ENCODE measurements at regions not wholly inside any gene's neighbourhood (a gene's known extent, or its start where the extent isn't known, plus 50 kb on each side); places are given as distances from the start of the nearest gene placed in this dataset.
A peak's percentile ranks its signal among the peaks of the same experiment; 100 is the strongest.

- Histone ChIP-seq H3K4me3 (ENCODE audit: low read depth in 2 of 2, low read length in 2 of 2) (no peak overlapping the region), H3K4me1 (ENCODE audit: control insufficient read depth, insufficient read depth, low read length) (no peaks in the 10 kb centered on the region), H3K27me3 (ENCODE audit: control insufficient read depth, insufficient read depth, low read length) (no peaks in the 10 kb centered on the region), H3K9me3 (ENCODE audit: control insufficient read depth, insufficient read depth, low read depth, low read length) (no peaks in the 10 kb centered on the region), H3K27ac (ENCODE audit: low read length) (no peak overlapping the region), H3K36me3 (ENCODE audit: control insufficient read depth, insufficient read depth, low read length) (no peaks in the 10 kb centered on the region)
- no TSS peak for BruUV-seq (replicated peaks)
- TF ChIP-seq SIN3A (IDR thresholded peaks at IDR 0.05; ENCODE audit: borderline replicate concordance, insufficient read depth, low read depth, low read length) (no peak), CTCF (IDR thresholded peaks at IDR 0.05) (no peak), TCF7L2 (IDR thresholded peaks at IDR 0.05; ENCODE audit: low read depth, low read length) (no peak), REST (IDR thresholded peaks at IDR 0.05; ENCODE audit: insufficient read depth in 1 of 2, low read depth in 2 of 2, low read length in 1 of 2) (no peak), POLR2AphosphoS5 (IDR thresholded peaks at IDR 0.05; ENCODE audit: low read depth, low read length) (no peak)
- ChIA-PET POLR2A (no interaction called here), CTCF (no interaction called here)
- ATAC-seq, result no peak
- no peak for DNase-seq (ENCODE audit: low read depth, low spot score)
- in situ Hi-C loops (cut with HindIII; ENCODE audit: low pct_unique_long_range_greater_than_20kb, low sequenced_read_pairs) (no loop called here), intact Hi-C loops (cut with micrococcal nuclease; ENCODE audit: unreplicated experiment) (no loop called here)
These were observed 182.8 kb downstream of the SEC23IP start for GRCh38 chr10:120075349-120075748.

- no peak overlapping the region for H3K27ac ChIP-seq (ENCODE audit: low read length)
- DNase-seq (ENCODE audit: low read depth, low spot score) (no peak), ATAC-seq (peak; percentile 66; the same call in 1 of the 2 replicates)
- ChIA-PET CTCF (no interaction called here), POLR2A (no interaction called here)
- intact Hi-C loops (cut with micrococcal nuclease; ENCODE audit: unreplicated experiment) (no loop called here), in situ Hi-C loops (cut with HindIII; ENCODE audit: low pct_unique_long_range_greater_than_20kb, low sequenced_read_pairs) (no loop called here)
- no peaks in the 10 kb centered on the region for H3K4me1 ChIP-seq (ENCODE audit: control insufficient read depth, insufficient read depth, low read length)
- BruUV-seq (replicated peaks), result no TSS peak
- H3K27me3 ChIP-seq (ENCODE audit: control insufficient read depth, insufficient read depth, low read length), result no peaks in the 10 kb centered on the region
- no peaks in the 10 kb centered on the region for H3K36me3 ChIP-seq (ENCODE audit: control insufficient read depth, insufficient read depth, low read length)
- TF ChIP-seq POLR2AphosphoS5 (IDR thresholded peaks at IDR 0.05; ENCODE audit: low read depth, low read length), result no peak
- TF ChIP-seq CTCF (IDR thresholded peaks at IDR 0.05), result no peak
- no peak for TF ChIP-seq SIN3A (IDR thresholded peaks at IDR 0.05; ENCODE audit: borderline replicate concordance, insufficient read depth, low read depth, low read length)
- no peak for TF ChIP-seq TCF7L2 (IDR thresholded peaks at IDR 0.05; ENCODE audit: low read depth, low read length)
- TF ChIP-seq REST (IDR thresholded peaks at IDR 0.05; ENCODE audit: insufficient read depth in 1 of 2, low read depth in 2 of 2, low read length in 1 of 2), result no peak
- no peak overlapping the region for H3K4me3 ChIP-seq (ENCODE audit: low read depth in 2 of 2, low read length in 2 of 2)
- H3K9me3 ChIP-seq (ENCODE audit: control insufficient read depth, insufficient read depth, low read depth, low read length), result no peaks in the 10 kb centered on the region
These were observed 184.6 kb downstream of the SEC23IP start for GRCh38 chr10:120076996-120077706.
